NOMO-1 (cell line): ENCODE measurements at regions not wholly inside any gene's neighbourhood (a gene's known extent, or its start where the extent isn't known, plus 50 kb on each side); places are given as distances from the start of the nearest gene placed in this dataset.
"Not testable (repeated sequence)": the region's sequence is repeated elsewhere in the genome, so short reads cannot be mapped to it uniquely, and the experiment has no call there.

Source experiments
- DNase-seq, 2 experiments: peaks; one replicate each; lab custom pipeline; 2025; ENCODE audit not compliant: unreplicated experiment in 2 of 2; lab: John Stamatoyannopoulos, UW

DNA sequence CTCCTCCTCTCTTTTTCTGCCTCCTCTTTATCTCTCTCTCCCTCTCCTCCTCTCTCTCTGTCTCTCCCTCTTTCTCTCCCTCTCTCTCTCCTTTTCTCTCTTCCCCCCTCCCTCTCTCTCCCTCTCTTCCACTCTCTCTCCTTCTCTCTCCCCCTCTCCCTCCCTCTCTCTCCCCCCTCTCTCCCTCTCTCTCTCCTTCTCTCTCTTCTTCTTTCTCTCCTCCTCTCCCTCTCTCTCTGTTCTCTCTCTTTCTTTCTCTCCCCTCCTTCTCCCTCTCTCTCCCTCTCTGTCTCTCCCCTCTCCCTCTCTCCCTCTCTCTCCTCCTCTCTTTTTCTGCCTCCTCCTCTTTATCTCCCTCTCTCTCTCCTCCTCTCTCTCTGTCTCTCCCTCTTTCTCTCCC lies 197.4 kb downstream of the UQCRFS1 start:
- no peak for DNase-seq

DNA sequence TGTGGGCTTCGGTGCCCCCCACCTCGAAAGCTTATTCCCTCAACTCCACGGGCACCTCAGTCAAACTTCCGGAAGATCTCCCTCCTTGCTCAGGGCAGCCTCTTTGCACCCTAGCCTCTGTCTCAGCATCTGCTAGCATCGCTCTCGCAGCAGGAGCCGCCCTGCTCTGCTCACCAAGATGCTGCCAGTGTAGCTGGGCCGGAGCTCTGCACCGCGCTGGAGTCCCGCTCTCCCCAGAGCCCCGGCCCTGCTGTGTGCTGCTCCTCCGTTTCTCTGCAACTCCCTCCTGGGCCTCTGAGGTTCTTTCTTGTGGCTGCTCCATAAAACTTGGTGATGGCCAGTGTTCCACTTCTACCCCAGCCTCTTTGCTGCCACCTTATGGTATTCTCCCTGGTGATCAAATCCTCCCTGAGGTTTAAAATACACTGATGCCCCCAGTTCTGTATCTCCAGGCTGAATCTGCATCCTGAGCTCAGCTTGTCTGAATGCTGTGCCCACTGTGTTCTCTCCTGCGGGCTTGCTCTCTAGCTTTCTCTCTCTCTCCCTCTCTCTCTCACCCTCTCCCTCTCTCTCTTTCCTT lies 198.0 kb downstream of the UQCRFS1 start:
- no peak for DNase-seq

DNA sequence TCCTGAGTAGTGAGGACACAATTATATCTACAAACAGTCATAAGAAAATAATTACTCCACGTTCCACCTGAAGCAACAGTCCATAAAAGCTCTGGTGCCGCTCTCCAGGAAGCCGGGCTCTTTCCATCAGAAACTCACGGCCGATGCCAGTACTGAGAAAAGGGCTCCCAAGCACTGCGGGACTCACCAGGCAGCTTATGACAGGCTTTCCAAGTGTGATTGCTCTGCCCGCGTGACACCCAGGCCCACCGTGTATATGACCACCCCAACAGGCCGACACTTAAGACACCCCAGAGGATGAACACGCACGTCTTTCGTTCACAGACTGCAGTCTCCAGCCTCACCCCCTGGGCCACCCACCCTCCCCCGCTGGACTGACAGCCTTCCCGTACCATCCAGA lies 199.0 kb downstream of the UQCRFS1 start:
- DNase-seq, result no peak

DNA sequence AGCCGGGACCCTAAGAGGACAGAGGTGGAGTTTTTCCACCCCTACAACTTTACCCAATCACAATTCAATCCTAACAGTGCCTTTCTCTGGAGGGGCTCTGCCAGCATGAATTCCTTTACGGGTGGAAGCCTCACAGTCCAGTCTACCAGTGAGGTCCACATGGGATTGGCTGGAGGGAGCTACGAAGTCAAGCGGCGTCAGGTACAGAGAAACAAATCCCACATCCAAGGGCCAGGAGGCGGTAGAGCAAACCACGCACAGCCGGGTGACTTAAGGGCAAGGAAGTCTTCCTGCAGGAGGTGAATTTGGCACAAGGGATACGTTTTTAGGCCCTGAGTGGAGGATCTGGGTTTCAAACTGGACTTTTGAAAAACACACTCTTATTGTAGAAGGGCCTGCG lies 199.6 kb downstream of the UQCRFS1 start:
- DNase-seq, result no peak

DNA sequence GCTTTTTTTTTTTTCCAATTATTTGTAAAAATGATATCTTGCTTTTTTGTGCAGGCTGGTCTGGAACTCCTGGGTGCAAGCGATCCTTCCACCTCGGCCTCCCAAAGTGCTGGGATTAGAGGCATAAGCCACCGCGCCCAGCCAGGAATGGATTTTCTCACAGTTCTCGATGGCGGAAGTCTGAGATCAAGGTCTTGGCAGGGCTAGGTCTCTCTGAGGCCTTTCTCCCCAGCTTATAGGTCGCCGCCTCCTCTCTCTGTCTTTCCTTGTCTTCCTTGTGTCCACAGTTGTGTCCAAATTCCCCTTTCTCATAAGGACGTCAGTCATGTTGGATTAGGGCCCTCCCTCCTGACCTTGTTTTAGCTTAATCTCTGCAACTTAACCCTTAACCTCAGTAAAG lies 200.5 kb downstream of the UQCRFS1 start:
- no peak for DNase-seq

DNA sequence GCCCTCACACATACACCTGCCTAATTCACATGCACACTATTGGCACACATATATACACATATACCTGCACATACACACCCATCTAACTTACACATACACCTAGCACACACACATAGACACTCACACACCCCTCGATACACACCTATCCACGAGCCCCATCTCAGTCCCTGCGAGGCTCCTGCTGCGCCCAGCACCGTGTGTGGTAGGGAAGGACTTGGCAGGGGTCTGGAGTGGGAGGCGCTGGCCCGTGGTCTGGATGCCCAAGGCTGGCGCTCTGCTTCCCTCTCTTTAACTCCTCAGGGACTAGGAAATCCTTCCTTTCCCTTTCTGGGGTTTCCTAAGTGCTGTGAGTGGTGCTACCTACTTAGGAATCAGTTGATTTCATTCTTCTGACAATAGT lies 202.7 kb downstream of the UQCRFS1 start:
- DNase-seq, result no peak

DNA sequence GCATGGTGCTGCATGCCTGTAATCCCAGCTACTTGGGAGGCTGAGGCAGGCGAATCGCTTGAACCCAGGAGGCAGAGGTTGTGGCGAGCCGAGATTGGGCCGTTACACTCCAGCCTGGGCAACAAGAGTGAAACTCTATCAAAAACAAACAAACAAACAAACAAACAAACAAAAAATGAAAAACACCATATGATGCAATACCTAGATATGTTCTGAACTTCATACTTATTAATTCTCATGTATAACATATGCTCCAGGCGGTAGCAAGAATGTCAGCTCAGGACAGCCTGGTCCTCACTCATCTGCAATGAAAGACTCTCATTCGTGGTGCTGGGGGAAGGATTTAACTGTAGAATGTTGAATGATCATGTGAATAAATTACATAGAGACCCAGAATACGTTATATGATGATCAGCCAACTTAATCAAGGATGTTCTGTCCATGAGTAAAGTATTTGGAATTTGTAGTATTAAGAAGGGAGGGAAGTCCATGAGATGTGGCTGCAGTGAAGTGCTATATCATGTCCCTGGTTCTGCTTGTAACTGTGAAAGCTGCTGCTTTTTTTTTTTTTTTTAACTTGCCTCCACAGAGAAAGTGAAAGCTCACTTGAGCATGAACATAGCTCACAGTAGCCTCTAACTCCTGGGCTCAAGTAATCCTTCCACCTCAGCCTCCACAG lies 206.8 kb downstream of the UQCRFS1 start:
- no peak for DNase-seq

DNA sequence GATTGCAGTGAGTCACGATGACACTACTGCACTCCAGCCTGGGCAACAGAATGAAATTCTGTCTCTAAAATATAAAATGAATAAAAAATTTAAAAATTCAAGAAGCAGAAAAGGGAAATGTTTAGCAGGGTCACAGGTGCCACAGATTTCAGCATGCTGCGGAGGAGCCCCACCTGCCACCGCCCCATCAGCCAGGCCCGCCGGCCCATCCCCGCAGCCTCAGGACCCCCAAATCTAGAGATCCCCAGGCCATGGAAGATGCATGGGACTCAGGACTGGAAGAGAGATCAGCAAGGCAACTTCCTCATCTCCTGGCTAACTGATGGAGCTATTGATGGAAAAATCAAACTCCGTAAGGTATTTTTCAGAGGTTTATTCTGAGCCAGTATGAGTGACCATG lies 208.2 kb downstream of the UQCRFS1 start:
- DNase-seq, result no peak

DNA sequence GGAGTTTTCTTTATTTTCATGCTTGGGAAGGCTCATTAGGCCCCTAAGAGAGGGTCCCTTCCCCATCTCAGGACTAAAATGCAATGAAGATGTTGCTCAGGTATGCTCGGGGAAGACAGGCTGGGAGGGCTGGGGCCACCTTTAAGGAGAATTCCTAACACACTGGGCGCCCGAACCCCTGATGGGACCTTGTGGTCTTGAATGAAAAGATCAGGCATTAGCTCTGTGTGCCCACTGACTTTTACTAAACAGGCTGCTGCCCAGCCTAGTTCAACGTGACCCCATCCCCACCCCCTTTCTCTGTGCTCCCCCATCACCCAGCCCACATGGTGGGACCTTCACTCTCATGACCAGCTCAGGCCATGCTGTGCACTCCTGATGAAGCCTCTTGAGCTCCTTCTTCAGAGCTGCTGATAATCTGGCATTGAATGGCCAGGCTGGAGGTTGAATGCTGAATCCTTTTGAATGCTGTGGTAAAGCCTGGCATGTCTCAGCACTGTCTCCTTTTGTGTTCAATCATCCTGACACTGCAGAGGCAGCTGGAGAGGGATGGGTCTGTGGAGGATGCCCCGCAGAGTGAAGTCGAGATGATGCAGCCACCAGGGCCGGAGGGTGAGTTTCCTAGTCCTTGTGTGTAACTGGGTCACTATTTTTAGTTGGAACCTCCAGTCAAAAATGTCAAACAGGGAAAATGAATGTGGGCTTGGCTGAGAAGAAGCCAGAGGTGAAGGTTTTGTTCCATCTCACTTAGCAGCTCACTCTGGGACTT lies 209.1 kb downstream of the UQCRFS1 start:
- no peak for DNase-seq

DNA sequence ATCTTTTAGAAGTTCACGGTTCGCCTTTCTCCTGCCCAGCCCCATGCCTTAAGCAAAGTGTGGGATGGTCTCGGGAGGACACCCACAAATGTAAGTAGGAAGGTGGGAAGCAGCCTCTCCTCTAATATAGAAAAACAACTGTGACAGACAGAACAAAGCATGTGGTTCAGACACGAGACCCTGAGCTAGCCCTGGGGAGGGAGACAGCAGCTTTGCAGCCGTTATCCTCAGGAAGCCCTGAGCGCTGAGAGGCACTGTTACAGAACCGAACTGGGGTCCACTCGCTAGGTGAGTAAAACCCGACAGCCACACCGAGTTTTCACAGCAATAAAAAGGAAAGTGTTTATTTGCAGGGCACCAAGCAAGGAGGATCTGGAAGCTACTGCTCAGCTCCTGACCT lies 210.6 kb downstream of the UQCRFS1 start:
- DNase-seq, result no peak

DNA sequence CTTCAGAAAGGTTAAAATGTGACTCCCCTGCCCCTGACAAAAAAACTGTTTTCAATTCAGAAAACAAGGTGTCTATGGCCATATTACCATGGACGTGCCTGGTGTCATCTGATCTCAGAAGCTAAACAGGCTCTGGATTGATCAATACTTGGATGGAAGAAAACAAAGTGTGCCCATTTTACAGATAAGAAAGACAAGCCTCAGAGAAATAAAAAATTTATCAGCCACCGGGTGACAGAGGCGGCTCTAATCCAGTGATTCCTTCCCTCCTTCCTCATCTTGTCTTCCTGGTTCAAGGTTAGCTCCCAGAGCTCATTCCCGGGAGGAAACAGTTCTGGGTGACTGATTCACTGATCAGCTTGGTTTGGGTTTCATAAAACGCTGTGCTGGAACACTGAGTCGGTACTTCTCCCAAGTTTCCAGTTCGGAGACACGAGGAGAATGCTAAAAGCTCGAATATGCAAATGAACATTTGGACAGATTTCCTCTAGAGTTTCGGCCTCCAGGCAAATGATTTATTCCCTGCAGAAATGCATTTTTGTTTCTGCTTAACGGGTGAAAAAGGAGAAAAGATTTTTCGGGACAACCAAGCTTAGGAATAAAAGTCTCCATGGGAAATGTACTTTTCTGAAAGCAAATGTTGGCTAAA lies 211.2 kb downstream of the UQCRFS1 start:
- no peak for DNase-seq

DNA sequence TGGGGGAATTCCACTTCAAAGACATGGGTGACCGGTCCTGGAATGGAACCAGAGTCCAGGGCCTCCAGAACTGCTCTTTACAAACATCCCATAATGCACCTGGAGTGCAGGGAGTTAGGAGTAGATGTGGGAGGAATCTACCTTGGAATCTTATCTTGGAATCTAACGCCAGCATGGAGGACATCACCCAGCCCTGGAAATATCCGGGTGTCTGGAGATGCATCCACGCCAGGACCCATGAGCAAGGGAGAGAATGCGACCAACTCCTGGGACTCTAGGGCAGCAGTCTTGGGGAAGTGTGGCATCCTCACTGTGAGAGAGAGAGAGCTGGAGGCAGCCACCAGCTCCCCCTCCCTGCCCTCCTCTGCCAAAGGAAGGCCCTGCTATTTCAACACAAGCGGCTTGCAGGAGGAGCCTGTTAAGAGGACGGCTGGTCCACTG lies 211.8 kb downstream of the UQCRFS1 start:
- DNase-seq, result no peak

DNA sequence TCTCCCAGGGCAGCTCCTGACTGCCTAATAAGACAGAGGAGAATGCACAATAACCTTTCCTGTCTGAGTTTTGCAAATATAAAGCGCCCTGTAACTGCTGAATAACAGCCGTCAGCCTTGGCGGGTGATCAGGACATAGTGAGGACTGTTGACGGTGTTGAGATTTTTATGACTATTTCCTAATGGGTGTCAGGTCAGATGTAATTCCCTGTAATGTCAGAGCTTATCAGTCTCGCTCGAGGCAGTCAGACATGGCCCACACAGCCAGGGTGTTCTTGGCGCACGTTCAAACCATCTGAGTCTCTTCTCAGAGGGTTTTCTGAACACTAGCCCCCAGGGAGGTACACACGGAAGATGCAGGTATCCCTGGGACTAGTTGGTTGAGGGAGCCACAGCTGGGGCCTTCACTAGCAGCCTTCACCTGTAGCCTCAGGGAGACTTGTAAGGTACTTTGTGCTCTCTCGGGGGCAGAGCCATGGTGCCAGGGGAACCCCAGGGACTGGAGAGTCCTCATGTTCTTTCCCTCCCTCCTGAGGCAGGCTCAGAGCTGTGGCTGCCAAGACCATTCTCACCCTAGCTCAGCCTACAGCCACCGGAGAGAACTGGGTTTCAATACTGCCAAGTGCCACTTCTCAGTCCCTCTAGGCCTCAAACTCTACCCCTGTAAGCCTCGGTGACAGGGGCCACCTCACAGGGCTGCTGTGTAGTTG lies 213.1 kb downstream of the UQCRFS1 start:
- DNase-seq, result no peak

DNA sequence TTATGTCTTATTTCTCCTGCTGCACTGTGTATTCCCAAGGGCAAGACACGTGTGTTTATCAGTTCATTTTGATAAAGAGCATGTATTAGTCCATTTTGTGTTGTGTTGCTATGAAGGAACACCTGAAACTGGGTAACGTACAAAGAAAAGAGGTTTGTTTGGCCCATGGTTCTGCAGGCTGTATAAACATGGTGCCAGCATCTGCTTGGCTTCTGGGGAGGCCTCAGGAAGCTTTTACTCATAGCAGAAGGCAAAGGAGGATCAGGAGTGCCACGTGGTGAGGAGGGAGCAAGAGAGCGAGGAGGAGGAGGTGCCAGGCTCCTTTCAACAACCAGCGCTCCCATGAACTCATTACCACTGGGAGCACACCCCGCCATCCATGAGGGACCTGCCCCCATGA lies 214.0 kb downstream of the UQCRFS1 start:
- no peak for DNase-seq

DNA sequence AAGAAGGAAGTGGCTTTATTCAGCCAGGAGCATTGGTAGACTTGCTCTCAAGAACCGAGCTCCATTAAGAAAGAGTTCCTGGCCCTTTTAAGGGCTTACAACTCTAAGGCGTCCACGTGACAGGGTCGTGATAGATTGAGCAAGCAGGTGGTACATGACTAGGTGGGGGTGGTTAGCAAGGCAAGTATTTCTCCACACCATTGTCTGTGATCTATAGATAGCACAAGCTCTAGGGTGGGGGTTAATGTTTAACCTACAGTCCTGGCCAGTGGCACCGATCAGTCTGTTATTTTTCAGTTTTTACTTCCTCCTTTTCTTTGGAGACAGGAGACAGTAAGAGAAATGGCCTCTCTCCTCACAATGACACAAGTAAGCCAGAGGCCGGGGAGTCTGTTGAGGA lies 215.1 kb downstream of the UQCRFS1 start:
- not testable (repeated sequence) for DNase-seq

DNA sequence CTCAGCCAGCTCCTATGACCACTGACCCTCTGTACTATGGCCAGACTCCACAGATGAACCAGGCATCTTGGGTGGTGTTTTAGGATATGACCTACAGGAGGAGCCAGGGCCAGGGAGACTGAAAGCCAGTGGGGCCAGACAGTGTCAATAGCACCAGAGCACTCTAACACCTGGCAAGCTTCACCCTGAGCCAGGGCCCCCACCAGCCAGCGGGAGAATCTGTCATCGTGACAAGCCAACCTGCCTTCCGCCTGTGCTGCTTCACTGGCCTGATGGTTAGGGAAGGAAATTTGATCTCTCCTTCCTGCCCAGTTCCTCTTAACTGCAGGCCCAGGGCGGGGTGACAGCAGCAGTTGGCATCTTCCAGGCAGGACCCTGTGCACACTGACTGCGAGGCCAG lies 222.4 kb downstream of the UQCRFS1 start:
- no peak for DNase-seq

DNA sequence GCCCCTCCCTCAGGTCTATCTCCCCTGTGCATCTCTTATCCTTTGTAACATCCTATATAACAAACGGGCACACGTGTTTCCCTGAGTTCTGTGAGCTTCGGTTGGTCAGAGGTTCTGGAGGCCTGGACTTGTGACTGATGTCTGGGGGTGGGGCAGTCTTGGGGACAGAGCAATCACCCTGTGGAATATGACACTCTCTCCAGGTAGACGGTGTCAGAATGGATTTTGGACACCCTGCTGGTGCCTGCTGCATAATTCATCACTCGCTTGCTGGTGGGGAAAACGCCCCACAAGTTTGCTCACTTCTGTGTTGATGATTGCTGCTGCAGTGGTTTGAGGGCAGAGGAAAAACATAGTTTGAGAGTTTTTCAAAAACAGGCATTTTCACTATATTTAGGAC lies 223.2 kb downstream of the UQCRFS1 start:
- no peak for DNase-seq

DNA sequence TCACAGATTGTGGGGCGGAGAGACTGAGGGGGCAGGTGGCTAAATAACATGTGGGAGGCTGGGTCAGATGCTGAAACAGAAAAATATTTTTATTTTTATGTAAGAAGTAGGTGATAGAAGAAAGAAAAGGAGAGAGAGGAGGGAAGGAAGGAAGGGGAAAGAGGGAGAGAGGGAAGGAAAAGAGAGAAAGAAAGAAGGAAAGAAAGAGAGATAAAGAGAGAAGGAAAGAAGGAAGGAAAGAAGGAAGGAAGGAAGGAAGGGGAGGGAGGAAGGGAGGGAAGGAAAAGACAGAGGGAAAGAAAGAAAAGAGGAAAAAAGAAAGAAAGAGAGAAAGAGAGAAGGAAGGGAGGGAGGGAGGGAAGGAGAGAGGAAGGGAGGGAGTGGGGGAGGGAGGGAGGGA lies 224.9 kb downstream of the UQCRFS1 start:
- DNase-seq, result no peak

DNA sequence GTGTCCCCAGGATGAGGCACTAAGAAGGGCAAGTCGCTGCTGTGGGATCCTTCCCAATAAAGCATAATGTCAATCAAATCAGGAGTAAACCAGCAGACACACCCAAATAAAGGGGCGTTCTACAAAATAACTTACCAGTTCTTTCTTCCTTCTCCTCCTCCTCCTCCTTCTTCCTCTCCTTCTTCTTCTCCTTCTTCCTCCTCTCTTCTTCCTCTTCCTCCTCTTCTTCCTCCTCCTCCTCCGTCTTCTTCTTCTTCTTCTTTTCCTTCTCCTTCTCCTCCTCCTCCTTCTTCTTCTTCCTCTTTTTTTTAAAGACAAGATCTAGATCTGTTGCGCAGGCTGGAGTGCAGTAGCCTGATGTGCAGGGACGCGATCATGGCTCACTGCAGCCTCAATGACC lies 225.8 kb downstream of the UQCRFS1 start:
- no peak for DNase-seq

DNA sequence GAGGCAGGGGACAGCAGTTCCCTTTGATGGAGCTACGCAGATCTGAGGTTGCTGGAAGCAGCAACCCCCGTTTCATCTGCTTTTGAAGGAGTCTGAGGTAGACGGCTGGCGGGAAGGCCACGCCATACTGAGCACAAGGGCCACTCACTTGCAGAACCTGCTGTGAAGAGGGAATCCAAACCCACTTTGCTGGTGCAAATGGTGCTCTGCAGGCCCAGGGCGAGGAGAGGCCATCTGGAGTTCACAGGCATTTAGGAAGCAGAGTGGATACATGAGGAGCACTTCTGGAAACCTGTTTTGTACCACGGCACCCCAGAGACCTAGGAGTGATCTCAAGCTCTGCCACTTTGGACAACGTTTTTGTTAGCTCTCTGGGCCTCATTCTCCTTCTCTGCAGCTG lies 227.8 kb downstream of the UQCRFS1 start:
- no peak for DNase-seq

DNA sequence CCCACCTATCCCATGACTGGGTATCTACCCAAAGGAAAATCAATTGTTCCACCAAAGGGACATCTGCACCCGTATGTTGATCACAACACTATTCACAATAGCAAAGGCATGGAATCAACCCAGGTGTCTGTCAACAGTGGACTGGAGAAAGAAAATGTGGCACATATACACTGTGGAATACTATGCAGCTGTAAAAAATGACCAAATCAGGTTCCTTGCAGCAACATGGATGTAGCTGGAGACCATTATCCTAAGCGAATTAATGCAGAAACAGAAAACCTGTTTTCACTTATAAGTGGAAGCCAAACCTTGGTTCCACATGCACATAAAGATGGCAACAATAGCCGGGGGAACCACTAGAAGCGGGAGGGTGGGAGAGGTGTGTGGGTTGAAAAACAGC lies 228.6 kb downstream of the UQCRFS1 start:
- no peak for DNase-seq
